ENCODE measurements at regions not wholly inside any gene's neighbourhood (a gene's known extent, or its start where the extent isn't known, plus 50 kb on each side); places are given as distances from the start of the nearest gene placed in this dataset.
A peak's percentile ranks its signal among the peaks of the same experiment; 100 is the strongest.

- no peak for DNase-seq
These were observed 106.4 kb upstream of the FAM20C start for GRCh38 chr7:85883-86515.

GRCh38 chr7:86629-87028, 105.7 kb upstream of the FAM20C start:
- no peak for DNase-seq

- DNase-seq, result peak; percentile 16
These were observed 105.3 kb upstream of the FAM20C start for GRCh38 chr7:87047-87446.

GRCh38 chr7:87671-88070, 104.7 kb upstream of the FAM20C start:
- DNase-seq, result no peak

- DNase-seq, result no peak
These were observed 104.1 kb upstream of the FAM20C start for GRCh38 chr7:88095-88926.

- DNase-seq, result no peak
These were observed 103.5 kb upstream of the FAM20C start for GRCh38 chr7:88927-89231.

DNA sequence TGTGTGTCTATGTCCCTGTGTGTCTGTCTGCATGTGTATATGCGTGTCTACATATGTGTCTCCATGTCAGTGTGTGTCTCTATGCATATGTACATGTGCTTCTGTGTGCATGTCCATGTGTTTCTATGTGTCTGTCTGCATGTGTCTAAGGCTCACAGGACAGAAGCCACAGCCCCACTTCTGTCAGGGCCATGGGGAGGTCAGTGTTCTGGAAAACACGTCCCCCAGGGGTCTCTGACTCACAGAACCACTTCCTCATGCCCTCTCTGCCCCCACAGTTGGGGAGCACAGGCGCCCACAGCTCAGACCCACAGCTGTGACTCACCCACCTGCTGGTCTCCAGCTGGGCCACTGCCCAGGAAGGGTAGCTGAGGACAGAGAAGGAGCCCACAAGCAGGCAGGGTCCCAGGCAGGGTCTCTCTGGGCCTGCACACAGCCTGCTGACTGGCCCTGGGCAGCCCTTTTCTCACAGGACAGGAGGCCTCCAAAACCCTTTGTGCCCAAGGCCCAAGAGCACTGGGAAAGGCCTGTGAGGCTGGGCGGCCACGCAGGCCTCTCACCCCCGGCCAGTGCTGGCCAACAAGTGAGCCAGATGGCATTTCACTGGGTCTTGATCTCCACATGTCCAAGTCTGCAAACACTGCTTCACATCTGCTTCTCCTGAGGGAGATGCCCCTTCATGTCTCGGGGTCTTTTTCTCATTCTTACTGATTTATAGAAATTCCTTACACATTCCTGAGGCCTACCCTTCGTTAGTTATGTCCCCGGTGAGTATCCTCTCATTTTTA, 102.9 kb upstream of the FAM20C start:
- no peak for DNase-seq

DNA sequence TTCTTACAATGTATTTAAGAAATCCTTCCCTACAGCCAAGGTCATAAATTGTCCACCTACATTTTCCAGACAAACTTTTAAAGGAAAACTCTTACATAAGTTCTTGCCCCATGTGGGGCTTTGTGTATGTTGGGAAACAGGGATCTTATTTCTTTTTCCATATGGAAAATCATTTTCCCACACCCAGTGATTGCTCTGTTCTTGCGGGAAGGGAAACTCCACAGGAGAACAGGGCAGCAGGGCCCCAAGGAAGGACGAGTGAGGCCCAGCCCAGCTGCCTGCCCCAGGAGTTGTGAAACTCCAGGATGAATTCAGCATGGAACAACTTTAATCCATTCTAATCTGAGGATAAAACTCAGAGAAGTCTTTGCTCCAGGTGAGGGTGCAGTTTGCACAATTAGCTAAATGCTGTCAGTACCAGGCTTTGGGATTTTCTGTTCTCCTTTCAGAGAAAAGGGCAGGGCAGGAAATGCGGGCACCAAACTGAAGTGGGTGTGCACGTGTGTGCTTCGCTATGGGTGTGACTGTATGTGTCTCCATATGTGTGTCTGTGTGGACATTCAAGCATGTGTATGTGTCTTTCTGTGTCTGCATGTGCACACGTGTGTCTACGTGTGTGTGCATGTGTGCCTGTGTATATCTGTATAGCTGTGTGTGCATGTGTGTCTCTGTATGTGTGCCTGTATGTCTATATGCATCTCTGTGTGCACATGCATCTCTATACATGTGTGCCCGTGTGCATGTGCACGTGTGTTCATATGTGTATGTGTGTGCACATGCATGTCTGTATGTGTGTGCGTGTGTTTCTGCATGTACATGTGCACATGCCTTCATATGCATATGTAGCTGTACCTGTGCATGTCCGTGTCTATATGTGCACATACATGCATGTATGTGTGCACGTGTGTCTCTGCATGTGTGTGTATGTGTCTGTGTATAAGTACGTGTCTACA, 102.0 kb upstream of the FAM20C start:
- DNase-seq, result no peak

DNA sequence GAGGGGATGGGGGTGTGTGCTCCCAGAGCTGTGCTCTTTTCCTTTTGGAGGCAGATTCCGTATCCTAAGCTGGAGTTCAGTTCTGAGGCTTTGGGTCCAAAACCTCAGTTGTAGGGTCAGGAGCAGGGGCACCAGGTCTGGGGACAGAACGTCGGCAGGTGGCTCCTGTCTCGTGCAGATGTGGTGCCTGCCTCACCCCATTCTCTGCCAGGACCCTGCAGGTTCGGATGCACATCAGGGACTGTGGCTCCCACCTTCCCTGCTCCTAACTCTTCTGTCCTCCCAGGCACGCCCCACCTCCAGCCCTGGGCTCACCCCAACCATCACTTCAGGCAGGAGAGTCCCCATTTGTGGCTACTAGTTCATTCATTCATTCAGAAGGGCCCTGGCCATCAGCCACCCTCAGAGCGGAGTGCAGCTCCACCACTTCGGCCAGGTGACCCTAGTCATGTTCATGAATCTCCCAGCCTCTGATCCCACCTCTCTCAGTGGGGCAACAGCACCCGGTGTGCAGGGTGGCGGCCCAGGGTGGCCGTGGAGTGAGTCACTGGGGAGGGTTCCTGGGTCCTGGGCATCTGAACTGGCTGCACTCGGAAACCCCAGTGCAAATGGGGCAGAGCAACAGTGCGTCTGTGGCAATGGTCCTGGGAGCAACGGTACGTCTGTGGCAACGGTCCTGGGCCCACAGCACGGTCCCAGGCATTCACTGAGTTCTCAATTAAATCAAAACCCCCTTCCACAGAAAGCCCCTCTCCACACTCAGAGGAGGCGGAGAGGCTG, 100.8 kb upstream of the FAM20C start:
- DNase-seq, result no peak

- DNase-seq, result no peak
These were observed 100.1 kb upstream of the FAM20C start for GRCh38 chr7:92231-92674.

- DNase-seq, result no peak
These were observed 99.3 kb upstream of the FAM20C start for GRCh38 chr7:92888-93672.

- DNase-seq, result no peak
These were observed 98.0 kb upstream of the FAM20C start for GRCh38 chr7:94251-94801.

DNA sequence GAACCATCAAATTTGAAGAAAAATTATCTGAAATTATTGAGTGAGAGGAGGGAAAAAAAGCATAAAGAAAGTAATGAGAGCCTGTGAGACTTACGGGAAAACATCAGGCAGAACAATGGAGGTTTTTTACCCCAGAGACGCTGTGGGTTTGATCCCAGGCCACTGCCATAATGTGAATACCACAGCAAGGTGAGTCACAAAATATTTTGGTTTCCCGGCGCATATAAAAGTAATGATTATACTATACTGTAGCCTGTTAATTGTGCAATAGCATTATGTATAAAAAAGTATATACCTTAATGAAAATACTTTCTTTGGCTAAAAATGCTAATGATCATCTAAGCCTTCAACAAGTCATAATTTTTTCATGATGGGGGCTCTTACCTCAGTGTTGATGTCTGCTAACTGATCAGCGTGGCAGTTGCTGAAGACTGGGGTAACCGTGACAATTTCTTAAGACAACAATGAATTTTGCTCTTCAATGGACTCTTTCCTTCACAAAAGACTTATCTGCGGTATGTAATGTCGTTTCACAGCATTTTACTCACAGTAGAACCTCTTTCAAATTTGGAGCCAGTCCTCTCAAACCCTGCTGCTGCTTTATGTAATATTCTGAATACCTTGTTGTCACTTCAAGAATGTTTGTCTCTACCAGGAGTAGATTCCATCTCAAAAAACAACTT, 97.0 kb upstream of the FAM20C start:
- DNase-seq, result no peak

GRCh38 chr7:95863-96260, 96.5 kb upstream of the FAM20C start:
- DNase-seq, result no peak

DNA sequence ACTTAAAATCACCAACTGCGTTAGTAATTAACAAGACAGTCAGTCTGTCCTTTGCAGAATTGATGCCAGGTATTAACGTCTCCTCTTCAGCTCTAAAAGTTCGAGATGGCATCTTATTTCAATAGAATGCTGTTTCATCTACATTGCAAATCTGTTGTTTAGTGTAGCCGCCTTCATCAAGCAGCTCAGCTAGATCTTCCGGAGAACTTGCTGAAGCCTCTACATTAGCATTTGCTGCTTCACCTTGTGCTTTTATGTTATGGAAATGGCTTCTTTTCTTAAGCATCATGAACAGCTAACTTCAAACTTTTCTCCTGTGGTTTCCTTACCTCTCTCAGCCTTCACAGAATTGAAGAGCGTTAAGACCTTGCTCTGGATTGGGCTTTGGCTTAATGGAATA, 95.5 kb upstream of the FAM20C start:
- no peak for DNase-seq

GRCh38 chr7:97310-97841, 95.0 kb upstream of the FAM20C start:
- no peak for DNase-seq

- no peak for DNase-seq
These were observed 91.0 kb upstream of the FAM20C start for GRCh38 chr7:101146-102046.

DNA sequence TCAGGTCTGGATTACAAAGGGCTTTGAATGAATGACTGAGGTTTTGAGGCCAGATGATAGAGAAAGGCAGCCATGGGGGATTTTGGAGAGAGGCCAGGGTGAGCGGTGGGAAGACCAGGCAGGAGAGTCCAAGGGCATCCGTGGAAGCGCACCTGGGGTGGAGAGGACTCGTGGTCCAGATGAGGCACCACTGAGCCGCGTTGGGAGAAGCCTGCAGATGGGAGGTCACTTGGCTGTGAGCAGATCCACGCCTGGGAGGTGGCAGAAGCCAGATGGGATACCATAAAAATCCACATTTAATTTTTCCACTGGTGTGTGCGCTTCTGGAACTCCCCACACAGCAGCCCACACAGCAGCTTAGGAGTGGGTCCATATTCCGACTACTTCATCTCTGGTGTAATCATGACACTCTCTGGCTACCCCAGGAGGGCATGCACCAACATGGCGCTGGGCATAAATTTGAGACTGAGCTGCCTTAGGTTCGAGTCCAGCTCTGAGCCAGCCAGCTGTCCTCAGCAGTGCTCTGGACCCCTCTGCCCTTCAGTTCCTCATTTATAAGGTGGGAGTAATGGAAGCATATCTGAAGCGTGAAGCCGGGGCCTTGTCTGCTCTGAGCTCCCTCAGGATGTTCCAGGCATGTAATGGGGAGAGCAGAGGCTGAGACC, 90.2 kb upstream of the FAM20C start:
- no peak for DNase-seq

Data from NCI-H2171 treated with DMSO at 0.1 percent for 48 hours (cell line).